ENCODE measurements at regions not wholly inside any gene's neighbourhood (a gene's known extent, or its start where the extent isn't known, plus 50 kb on each side); places are given as distances from the start of the nearest gene placed in this dataset.
"Not testable (repeated sequence)": the region's sequence is repeated elsewhere in the genome, so short reads cannot be mapped to it uniquely, and the experiment has no call there.

DNA sequence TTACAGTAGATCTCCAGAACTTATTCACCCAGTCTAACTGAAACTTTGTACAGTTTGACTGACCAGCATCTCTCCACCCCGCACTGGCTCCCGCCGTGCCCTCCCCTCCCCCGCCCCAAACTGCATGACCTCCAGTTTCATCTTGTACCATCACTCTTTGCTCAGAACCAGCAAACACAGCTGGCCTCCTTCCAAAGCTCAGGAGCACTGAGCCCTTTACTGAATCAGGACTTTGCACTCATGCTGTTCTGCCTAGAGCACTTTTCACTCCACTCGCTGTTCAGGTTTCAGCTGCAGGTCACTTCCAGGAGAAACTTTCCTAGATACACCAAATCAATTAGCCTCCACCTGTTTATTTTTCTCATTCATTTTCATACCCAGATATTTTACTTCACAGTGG lies 455.3 kb upstream of the PDE3A start:
- no peak for DNase-seq (ENCODE audit: low spot score)

GRCh38 chr12:19915392-19916195 lies 452.7 kb upstream of the PDE3A start:
- DNase-seq (ENCODE audit: low spot score), result peak; percentile 47

DNA sequence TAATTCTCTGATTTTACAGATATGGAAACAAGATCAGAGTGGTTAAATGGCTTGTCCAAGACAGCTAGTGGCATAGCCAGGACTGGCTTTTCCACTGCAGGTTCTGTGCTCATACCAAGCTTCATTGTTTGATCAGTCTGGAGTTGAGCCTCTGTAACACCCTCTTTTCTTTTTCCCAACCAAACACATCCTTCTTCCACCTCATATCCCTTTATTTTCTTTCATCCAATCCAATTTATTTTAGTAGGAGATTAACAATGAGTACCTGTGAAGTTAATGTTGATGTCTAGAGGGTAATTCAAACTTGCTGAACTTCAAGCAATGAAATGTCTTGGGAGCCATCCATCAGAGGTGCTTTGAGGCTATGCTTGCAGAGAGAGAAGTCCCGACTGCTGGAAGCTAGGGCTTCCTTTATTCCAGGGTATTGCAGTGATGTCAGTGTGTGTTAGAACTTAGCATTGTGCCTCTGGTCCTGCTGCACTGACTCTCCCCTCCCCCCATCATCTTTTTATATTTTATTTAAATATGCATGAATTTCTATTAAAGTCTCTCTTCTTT lies 452.1 kb upstream of the PDE3A start:
- DNase-seq (ENCODE audit: low spot score), result no peak

DNA sequence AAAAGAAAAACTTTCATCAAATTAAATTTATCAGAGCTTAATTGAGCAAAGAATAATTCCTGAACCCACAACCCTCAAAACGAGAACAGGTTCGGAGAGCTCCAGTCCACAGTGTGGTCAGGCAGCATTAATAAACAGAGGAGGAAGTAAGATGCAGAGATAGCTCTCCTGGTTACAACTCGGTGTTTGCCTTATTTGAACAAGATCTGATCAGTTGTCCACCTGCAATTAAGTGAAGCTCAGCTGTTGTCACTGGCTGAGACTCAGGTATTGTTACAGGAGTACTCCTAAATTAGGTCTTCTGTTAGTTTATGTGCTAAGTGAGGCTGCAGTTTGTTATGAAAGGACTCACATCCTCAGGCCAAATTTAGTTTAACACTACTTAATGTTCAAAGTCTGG lies 451.4 kb upstream of the PDE3A start:
- no peak for DNase-seq (ENCODE audit: low spot score)

- not testable (repeated sequence) for DNase-seq (ENCODE audit: low spot score)
Observed at GRCh38 chr12:19921716-19922115, 446.6 kb upstream of the PDE3A start.

DNA sequence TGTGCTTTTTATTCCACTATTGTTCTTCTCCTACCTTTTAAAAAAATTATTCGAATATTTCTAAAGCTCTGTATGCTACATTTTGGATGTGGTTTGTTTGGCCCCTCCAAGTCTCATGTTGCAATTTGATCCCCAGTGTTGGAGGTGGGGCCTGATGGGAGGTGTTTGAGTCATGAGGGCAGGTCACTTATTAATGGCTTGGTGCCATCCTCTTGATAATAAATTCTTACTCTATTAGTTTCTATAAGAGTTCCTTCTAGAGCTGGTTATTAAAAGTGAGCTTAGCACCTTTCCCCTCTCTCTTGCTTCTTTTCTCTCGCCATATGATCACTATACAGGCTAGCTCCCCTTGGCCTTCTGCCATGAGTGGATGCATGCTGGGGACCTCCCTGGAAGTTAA lies 445.6 kb upstream of the PDE3A start:
- no peak for DNase-seq (ENCODE audit: low spot score)

DNA sequence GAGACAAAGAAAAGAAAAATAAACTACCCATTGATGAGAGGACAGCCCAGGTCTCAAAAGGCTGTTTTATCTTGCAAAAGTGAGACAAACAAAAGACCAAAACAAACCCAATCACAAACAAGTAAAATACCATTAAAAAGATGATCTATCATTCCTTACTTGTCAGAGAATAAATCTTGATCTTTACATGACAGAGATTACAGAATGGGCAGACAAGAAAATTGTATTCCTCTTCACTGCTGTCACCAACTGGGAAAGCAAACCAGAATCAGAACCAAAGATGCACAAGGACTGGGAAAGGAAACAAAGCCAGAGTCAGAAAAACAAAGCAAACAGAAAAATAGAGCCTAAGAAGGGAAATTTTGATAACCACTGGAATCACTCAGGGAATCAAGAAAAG lies 444.0 kb upstream of the PDE3A start:
- DNase-seq (ENCODE audit: low spot score), result no peak

DNA sequence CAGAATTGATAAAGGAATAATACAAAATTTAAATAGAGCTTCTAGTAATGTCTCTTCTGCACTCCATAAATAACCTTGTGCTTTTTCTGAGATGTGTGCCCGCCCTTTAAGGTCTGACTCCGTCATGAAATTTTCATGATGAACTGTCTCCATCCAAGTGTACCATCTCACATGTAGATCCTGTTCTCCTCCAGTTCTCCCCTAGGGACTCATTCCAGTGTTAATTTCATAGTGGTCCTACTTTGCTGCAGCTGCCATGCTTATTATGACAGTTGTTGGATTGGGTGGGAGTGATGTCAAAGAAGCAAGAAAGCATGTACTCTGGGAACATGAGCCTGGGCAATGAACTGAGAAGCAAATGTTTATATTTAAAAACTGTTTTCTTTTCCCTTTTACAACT lies 442.5 kb upstream of the PDE3A start:
- DNase-seq (ENCODE audit: low spot score), result no peak

GRCh38 chr12:19926266-19926665 lies 442.1 kb upstream of the PDE3A start:
- no peak for DNase-seq (ENCODE audit: low spot score)

DNA sequence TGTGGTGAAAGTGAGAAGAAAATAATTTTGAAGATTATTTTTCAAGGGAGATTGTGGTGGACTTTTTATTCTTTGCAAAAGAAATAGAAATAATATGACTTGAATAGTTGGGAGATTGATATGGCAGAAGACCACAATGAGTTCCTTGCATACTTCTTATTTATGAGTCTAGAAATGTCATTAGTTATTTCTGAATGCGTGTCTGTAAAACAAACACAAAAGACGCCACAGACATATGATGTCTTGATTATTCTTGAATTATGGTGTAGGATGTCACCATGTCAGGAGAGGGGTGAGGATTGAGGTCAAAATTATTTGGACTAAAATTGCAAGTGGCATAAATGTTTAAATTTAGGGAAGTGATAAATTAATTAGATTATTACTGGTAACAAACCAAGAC lies 440.7 kb upstream of the PDE3A start:
- DNase-seq (ENCODE audit: low spot score), result no peak

DNA sequence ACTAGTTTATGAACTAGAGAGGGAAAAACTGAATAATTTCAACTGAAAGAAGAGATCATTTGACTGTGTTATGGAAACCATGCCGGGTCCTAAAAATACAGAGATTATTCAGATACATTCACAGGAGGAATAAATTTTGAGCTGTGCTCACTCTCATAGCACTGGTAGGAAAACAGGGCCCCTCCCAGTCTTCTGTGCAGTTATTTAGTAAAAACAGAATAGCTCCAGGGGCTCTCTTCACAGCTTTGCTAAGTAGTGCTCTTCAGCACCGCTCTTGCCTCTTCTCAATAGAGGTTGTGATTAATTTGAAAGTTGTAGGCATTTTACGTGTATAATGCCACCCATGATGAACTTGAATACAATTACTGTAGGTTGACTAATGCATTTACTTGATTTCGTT lies 435.9 kb upstream of the PDE3A start:
- DNase-seq (ENCODE audit: low spot score), result no peak

GRCh38 chr12:19933924-19934323 lies 434.4 kb upstream of the PDE3A start:
- DNase-seq (ENCODE audit: low spot score), result no peak

DNA sequence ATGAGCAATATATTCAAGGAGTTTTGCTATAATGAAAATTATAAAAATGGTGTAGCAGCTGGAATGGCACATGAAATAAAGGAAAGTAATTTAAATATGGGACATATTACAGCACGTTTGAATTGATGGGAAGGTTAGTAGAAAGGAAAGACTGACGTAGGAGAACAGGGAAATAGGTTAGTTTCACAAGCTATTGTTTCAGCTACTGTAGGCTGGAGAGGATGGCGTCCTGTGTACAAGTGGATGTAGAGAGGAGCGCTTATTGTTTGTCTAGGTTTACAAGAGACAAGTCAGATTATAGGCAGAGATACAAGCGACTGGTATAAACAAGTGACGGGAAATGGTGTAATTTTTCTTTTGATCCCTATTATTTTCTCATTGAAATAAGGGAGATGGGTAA lies 431.2 kb upstream of the PDE3A start:
- no peak for DNase-seq (ENCODE audit: low spot score)

DNA sequence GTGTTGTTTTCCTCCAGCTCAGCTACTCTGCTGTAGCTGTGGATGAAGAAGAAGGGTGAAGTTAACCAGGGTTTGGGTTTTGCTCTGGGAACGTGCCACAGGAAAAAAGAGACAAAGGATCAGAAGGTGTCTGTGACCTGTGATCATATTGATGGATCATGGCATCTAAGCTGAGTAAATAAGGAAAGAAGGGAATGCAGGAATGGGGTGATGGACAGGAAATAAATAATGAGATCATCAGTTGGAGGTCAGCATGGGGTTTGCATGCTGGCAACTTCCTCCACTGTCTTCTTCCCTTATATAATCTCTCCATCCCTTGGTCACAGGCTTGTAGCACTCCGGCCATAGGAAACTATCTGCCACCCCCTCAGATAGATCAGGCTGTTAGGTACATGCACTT lies 430.3 kb upstream of the PDE3A start:
- no peak for DNase-seq (ENCODE audit: low spot score)

- no peak for DNase-seq (ENCODE audit: low spot score)
Observed at GRCh38 chr12:19938491-19938890, 429.8 kb upstream of the PDE3A start.

GRCh38 chr12:19940267-19940666 lies 428.1 kb upstream of the PDE3A start:
- no peak for DNase-seq (ENCODE audit: low spot score)

GRCh38 chr12:19941096-19941495 lies 427.2 kb upstream of the PDE3A start:
- no peak for DNase-seq (ENCODE audit: low spot score)

DNA sequence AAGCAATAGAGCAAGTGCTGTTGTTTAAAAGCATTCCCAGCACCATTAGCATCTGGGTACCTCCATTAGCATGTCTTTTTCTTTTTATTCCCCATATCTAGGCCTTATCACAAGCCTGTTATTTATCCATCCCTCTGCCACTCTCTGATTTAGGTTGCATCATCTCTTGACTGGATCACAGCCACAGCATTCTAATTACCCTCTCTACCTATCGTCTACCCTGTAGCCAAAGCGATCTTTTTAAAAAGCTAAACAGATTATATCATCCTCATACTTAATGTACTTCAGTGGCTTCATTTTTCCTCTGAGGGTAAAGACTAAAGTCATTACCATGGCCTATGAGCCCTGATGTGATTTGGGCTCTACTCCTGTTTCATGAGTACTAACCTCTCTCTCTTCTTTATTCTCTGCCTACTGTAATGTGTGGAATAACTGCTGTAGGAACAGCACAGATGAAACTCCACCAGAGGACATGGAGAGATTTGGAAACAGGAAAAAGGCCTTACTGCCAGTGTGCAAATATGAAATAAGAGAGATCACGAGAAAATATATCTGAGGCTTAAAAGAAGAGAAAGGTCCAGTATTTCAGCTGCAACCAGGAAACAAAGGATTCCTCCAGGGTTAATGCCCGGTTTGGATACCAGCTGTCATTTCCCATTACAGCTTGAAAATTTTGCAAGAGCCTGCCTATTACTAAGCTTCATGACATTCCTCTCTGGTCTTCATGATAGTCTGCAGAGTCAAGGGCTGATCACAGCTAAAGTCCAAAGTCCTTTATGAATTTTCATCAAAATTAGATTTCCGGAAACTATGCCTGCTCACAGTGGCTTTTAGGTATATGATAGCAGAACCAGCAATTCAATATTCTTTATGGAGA lies 422.5 kb upstream of the PDE3A start:
- DNase-seq (ENCODE audit: low spot score), result peak; percentile 52

GRCh38 chr12:19946550-19946949 lies 421.8 kb upstream of the PDE3A start:
- DNase-seq (ENCODE audit: low spot score), result peak; percentile 91

DNA sequence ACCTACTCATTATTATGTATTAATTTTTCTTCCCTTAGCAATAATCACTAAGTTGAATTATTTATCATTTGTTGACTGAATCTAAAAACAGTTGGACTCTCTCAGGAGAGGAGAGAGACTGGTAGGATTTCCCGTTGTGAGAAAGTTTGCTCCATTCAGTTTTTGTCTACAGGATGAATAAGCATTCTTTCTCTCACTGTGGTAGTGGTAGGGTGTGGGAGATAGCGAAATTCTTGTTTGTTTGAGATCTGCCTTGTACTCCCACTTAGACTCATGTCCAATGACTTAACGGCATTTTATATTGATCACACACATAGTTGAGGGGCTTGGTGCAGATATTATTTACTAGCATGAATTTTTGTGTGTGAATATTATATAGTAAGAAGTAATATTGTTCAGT lies 421.0 kb upstream of the PDE3A start:
- no peak for DNase-seq (ENCODE audit: low spot score)

DNA sequence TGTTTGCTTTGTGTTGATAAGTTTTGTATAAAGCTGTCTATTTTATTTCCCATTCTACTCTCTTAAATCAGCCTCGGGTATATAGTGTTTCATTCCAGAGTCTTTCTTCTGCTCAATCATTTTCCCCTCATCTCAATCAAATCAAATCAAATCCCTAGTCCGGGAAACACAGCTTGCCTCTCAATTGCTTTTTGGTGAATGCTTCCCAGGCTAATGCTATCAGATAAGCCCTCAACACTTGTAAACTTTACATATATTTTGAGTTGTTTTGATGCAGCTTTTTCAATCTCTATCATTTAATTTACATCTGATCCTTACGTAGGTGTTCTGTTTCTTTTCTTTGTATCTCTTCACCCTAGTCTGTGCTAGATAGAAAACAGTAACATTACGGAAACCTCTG lies 416.7 kb upstream of the PDE3A start:
- no peak for DNase-seq (ENCODE audit: low spot score)

GRCh38 chr12:19953734-19954133 lies 414.6 kb upstream of the PDE3A start:
- DNase-seq (ENCODE audit: low spot score), result no peak

- DNase-seq (ENCODE audit: low spot score), result no peak
Observed at GRCh38 chr12:19954163-19954562, 414.2 kb upstream of the PDE3A start.

Data from AG08395 (cell line).